GM19468 (cell line): ENCODE measurements at regions not wholly inside any gene's neighbourhood (a gene's known extent, or its start where the extent isn't known, plus 50 kb on each side); places are given as distances from the start of the nearest gene placed in this dataset.

Experiments
- ATAC-seq: cut with Tn5 transposase; IDR thresholded peaks from one replicate; pipeline ENCODE4 v1.9.1; 2021; ENCODE audit warnings: mild to moderate bottlenecking, moderate library complexity, moderate number of reproducible peaks; ENCODE audit not compliant: unreplicated experiment; ENCODE audit errors: extremely low read depth

DNA sequence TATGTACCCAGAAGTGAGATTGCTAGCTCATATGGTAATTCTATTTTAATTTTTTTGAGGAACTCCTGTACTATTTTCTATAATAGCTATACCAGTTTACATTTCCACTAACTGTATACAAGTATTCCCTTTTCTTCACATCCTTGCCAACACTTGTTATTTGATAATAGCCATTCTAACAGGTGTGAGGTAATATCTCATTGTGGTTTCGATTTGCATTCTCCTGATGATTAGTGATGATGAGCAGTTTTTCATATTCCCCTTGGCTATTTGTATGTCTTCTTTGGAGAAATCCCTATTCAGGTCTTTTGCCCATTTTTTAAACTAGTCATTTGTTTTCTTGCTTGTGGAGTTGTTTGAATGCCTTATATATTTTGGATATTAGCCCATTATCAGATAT is 121.3 kb downstream of the BBS10 start:
- ATAC-seq, result no peak

DNA sequence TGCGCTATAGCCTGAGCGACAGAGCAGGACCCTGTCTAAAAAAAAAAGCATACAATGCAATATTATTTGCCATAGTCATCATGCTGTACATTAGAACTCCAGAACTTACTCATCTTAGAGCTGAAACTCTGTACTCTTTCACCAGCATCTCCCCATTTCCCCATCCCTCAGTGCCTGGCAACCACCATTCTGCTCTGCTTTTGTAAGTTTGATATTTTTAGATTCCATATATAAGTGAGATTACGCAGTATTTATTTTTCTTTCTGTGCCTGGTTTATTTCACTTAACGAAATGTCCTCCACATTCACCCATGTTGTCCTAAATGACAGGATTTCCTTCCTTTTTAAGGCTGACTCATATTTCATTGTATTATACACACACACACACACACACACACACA is 121.8 kb downstream of the BBS10 start:
- ATAC-seq, result no peak

DNA sequence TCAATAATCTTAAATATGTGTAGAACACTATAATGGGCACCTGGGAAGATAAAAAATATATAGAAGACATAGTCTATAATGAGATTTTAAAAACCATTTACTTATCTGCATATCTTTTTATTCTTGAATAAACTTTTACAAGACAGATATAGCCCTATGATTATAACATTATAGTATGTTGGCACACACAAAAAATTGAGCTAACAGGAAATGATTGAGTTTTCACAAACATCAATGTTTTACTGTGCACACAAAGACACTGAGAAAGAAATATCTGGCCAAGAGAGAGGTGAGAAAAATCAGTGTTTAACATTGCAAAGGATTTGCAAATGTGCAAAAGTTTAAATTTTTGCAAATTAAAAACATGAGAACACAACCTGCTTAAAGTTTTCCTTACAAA is 124.3 kb downstream of the BBS10 start:
- ATAC-seq, result no peak

DNA sequence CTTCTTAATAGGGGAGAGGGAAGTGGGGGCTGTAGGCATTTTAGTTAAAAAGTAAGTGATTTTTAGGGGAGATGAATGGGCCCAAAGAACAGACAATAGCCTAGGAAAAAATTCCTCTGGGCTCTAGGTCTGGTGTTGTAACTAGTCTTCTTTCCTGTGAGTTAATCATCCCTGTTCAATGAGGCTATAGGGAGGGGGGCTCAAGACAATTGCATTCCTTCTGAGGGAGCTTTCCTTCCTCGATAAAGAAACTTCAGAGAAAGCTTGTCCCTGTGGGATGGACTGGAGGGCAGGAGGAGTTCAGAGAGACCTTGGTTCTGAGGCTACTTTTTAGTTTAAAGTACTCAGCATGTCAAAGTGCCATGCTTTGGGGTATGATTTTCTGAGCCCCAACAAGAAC is 127.2 kb downstream of the BBS10 start:
- no peak for ATAC-seq

DNA sequence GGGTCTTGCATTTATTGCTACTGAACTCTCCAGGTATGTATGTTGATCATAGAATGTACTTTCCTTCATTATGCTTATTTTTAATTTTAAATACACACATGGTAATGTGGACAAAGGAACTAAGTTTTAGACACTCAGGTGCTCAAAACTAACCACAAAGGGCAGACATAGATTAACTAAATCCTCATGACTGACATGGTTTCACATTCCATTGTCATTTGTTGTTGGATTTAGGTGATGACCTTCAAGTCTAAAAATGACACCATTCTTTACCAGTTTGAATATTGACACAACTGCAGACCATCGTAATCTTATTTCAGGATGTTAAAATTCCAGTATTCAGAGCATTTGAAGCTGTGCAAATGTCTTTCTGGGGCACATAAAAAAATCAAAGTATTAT is 128.4 kb downstream of the BBS10 start:
- ATAC-seq, result no peak

DNA sequence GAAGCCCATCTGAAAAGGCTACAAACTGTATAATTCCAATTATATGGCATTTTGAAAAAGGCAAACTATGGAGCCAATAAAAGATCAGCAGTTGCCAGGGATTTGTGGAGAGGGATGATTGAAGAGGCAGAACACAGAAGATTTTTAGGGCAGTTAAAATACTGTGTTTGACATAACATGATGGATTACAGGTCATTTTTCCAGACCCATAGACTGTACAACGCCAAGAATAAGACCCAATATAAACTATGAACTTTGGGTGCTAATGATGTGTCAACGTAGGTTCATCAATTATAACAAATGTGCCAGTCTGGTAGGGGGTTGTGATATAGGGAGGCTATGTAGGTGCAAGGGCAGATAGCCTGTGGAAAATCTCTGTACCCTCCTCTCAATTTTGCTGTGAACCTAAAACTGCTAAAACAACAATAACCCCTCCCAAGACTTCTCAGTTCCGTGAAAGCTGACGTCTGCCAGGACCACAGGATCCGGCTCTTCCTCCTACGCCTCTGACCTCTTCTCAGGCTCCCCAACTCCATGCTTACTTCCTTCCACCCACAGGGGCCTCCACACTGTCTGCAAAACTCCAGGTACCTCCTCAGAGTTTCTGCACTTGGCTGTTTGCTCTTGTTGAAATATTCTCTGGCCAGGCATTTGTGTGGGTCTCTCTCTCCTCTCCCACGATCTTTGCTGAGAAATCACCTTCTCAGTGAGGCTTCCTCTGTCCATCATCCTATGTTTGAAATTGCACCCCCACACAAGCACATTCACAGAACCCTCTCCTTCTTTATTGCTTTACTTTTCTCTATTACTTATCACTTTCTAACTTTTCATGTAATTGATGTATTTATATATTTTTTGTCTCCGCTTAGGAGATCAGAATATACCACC is 131.4 kb downstream of the BBS10 start:
- no peak for ATAC-seq

DNA sequence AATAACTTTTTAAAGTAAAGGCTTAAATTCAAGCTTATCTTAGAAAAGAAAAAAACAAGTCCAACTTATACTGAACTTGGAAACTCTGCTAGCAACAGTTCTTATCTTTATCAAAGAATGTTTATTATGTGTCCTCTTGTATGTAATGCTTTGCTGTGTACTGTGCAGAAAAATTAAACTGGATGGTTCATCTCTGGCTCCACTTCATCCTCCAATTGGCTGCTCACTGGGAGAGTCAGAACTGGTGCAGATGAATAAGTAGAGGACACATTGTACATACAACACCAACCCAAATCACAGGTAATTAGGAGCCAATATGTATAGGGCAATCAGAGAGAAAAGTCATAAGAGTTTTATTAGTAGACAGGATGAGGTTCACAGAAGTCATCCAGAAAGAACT is 123.6 kb upstream of the NAP1L1 start:
- no peak for ATAC-seq

DNA sequence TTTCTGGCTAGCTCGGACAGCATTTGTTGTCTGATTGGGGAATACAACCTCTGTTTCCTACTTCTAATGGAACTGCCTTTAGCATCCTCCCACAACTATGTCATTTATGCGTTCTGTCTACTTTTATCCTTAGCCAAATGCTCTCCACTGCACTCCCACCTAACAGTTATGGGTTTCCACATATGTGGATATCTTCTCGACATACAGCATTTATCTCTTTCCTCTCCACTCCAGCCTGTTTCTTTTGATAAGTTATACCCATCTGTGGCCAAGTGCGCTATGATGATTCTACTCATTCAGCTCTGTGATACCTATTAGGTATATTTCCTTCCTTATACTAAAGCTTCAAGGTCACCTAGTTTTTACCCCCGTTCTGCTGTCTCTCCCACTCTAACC is 122.2 kb upstream of the NAP1L1 start:
- ATAC-seq, result no peak

DNA sequence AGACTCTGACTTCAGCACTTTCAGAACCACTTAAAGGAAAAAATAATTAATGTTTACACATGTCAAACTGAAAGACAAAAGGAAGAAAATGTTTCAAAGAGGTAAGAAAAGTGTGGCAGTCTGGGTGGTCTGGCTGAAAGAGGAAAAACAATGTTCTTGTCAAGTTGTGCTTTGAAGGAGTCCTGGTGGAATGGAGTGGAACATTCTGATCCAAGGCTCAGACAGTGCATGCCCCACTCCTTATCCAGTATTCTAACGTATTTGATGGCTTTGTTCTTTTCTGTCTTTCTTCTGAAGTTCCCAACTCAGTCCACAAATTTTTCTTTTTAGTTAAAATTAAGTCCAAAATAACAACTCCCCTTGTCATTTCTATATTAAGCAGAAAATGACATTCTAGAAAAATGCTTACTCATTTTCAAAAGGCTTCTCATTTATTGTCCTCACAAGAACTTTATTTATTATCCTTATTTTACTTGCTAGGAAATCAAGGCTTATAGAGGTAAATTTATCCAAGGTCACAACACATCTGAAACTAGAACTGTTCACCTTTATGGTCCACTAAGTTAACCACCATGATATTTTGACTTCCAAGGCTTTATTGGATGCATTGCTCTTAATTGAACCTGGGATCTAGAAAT is 121.7 kb upstream of the NAP1L1 start:
- no peak for ATAC-seq

DNA sequence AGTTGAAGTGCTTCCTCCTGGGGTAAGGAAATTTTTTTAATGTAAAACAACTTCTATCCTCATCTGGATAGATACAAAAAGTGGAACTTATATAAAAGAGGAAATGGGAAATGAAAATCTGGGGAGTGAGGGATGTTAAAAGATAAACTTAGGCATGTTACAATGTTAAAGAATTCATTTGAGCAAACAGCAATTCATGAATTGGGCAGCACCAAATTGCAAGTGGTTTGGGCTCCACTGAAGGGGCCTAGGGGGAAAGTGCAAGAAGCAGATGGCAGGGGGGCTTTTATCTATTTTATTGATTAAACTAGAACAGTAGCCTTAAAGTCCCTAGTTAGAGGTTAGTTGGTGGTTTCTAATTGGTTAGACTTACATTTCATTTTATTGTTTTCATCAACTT is 118.1 kb upstream of the NAP1L1 start:
- no peak for ATAC-seq

DNA sequence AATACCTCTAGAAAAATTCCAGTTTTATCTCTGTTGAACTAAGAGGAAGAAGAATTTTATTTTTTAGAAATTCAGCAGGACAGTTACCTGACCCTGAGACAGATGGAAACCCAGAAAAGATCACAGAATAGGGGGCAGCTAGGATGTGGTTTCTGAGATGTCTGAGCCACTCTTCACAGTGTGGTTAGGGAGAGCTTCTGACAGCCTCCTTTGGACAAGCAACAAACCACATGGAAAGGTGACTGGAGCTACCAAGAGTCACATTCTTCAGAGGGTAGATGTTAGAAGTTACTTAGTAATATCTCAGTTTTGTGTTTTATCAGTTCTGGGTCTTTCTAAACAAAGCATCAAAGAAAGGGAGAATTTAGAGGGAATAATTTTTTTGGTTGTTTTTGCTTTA is 117.3 kb upstream of the NAP1L1 start:
- no peak for ATAC-seq

DNA sequence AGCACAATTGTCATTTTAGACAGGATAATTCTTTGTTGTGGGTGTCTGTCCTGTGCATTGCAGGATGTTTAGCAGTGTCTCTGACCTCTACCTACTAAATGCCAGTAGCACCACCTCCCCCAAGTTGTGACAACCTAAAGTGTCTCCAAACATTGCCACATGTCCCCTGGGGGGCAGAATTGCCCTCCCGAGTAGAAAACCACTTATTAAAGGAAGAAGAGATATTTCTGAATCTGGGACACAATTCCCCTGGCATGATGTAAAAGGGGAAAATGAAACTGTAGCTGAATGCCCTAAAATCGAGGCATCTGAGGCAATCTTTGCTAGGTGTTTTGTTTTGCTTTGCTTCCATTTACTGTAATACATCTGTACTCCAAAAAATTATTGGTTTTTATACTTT is 116.8 kb upstream of the NAP1L1 start:
- no peak for ATAC-seq

DNA sequence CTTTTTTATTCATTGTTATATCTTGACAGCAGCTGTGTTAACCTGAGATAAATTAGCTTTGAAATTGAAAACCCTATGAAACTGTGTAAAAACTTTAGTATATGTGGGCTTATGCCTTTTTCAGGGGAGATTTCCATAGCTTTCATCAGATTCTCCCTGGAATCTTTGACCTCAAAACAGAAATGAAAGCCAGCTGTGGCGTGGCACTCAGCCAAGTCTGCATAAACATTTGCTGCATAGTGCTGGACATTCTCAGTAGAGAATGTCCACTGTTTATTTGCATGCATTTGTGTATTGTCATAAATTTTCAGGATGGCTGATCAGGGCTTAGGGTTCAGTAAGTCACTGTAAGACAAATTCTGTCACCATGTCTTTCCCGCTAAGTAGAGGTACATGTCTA is 115.3 kb upstream of the NAP1L1 start:
- ATAC-seq, result no peak

DNA sequence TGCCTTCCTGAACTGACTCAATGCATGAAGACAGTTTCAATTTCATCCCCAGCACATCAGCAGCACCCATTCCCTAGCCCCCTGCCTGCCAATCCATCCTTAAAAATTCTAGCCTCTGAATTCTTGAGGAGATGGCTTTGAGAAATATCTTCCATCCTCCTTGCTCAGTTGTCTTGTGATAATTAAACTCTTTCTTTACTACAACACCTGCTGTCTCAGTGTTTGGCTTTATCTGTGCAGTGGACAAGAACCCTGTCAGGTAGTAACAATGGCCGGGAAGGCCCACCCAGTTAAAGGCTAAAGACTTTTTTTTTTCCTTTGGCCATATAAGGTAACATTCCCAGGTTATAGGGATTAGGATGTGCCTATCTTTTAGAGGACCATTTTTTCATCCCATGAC is 114.4 kb upstream of the NAP1L1 start:
- ATAC-seq, result no peak

DNA sequence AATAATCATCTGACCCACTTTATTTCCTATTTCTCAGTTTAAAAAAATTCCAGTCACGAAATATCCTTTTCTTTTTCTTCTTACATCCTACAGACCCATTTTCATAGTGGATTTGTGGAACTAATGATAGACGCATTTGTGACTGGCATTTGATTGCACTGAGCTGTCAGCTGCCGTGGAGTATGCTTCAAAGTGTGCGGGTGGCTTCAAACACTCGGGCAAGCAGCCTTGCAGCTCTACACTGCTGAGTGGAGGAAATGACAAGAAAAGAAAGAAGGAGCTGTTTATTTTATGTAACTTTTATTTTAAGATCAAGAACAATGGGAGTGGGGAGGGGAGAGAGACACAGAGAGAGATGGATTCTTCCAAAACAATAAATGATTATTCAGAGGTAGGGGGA is 112.8 kb upstream of the NAP1L1 start:
- ATAC-seq, result no peak

DNA sequence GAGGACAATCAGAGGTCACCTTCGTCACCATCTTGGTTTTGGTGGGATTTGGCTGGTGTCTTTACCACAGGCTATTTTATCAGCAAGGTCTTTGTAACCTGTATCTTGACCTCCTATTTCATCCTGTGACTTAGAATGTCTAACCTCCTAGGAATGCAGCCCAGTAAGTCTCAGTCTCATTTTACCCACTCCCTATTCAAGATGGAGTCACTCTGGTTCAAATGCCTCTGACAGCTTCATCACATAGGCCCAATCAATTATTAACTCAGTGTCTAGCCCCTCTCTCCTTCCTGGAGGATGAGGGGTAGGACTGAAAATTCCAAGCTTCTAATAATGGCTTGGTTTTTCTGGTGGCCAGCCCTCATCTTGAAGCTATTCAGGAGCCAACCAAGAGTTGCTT is 111.4 kb upstream of the NAP1L1 start:
- no peak for ATAC-seq

DNA sequence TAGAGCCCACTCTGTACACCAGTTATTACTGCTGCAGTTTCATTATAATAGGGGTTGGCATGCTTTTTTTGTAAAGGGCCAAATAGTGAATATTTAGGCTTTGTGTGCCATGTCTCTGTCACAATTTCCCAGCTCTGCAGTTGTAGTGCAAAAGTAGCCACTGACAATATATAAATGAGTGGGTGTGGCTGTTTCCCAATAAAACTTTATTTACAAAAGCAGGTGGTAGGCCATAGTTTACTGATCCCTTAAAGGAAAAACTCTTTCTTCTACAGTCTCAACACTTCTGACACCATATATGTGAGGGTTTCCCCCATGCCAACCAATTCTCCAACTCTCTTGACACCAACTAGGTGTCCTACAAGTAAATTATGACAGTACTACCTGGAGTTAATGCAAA is 110.2 kb upstream of the NAP1L1 start:
- no peak for ATAC-seq

DNA sequence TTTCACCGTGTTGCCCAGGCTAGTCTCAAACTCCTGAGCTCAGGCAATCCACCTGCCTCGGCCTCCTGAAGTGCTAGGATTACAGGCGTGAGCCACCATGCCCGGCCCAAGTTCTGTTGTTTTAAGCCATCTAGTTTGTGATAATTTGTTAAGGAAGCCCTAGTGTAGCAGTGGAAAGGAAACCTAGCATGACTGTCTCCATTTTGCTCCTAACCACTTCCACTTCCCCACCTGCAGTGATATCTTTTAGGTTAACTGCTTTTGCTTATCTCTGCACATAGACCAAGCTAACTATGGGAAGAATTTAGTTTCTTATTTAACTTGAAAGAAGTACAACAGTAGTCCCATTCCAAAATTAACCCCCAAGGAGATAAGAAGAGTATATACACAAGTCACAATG is 109.5 kb upstream of the NAP1L1 start:
- no peak for ATAC-seq

DNA sequence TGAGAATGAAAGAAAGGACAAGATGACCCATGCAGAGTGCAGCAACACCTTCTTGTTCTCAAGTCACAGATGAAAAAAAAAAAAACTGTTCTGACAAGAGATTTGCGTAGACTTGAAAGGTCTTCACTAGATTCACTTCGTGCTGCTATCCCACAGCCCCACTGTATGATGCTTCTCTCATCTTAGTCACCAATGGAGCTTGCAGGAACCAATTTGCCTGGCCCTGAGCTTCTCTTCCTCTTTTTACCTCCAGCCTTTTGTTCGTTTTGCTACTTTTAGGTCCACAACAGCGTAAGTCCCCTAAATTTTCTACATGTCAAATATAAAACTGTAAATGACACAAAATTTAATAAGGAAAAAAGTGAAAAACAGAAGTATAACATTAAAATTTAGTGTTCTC is 107.9 kb upstream of the NAP1L1 start:
- ATAC-seq, result no peak

DNA sequence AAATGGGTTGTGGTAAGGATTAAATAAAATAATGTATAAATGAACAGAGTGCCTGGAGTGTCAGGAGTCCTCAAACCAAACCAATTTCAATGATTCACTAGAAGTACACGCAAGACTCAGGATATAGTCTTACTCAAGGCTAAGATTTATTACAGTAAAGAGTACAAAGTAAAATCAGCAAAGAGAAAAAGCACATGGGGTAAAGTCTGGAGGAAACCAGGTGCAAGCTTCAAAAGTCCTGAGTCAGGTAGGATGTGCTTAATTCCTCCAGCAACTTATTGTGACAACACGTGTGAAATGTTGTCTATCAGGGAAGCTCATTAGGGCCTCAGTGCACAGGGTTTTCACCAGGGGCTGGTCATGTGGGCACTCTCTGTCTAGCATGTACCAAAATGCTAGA is 105.8 kb upstream of the NAP1L1 start:
- no peak for ATAC-seq

DNA sequence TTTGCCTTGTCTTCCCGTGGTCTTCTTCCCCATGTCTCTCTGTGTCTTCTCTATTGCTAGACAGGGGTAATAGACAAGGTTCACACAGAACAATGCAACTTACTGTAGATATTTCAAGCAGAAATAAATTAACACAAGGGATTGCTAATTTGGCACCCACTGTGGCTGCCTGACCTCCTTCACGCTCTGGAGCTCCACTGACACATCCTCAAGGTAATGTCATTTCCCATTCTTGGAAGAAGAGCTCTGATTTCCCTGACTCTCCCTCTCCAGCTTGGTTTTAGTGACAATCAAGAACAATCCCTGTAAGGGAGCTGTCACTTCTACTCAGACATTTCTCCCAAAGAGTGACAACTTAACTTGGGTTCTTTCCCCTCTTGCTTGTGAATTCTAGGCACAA is 105.4 kb upstream of the NAP1L1 start:
- ATAC-seq, result no peak

DNA sequence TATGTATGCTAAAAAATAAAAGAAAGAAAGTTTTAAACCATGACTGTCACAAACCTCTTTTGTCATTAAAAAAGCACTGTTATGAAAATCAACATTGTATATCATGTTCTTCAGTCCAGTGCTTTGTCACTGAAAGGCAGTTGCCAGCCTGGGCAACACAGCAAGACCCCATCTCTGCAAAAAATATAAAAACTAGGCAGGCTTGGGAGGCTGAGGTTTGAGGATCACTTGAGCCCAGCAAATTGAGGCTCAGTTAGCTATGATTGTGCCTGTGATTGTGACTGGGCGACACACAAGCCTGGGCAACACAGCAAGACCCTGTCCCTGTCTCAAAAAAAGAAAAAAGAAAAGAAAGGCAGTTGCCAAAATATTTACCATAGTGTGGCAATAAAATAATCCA is 102.7 kb upstream of the NAP1L1 start:
- ATAC-seq, result no peak
